HG03565 (cell line): ENCODE measurements at regions not wholly inside any gene's neighbourhood (a gene's known extent, or its start where the extent isn't known, plus 50 kb on each side); places are given as distances from the start of the nearest gene placed in this dataset.

Source experiments
- ATAC-seq: cut with Tn5 transposase; IDR thresholded peaks from one replicate; pipeline ENCODE4 v1.9.1; 2021; ENCODE audit warnings: mild to moderate bottlenecking, moderate library complexity; ENCODE audit not compliant: unreplicated experiment

DNA sequence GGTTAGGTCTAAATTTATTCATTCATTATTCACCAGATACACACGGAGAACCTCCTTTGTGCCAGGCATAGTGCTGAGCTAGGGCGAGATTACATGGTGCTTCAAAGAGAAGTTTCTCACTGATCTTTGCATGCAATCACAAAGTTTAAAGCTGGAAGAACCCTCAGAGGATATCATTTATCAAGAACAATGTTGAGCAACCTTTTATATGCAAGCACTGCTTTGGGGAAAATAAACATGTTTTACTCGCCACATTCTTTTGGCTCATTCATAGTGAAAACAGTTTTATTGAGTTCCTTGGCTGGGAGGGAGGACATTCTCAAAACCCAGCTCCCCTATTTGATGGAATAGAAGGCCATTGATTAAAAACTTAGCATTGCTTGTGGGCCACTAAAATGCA is 49.8 kb upstream of the XYLT1 start:
- ATAC-seq = no peak
